Esophagus squamous epithelium (tissue), 4 donors: ENCODE measurements at regions not wholly inside any gene's neighbourhood (a gene's known extent, or its start where the extent isn't known, plus 50 kb on each side); places are given as distances from the start of the nearest gene placed in this dataset.

Experiments used
- POLR2A ChIP-seq, 4 donors: fragments of 450-650 bp; IDR thresholded peaks; one replicate each; pipeline ENCODE4 v1.6.1; 2017; ENCODE audit warnings: antibody characterized with exemption in 4 of 4, mild to moderate bottlenecking in 4 of 4, moderate library complexity in 3 of 4
- TF ChIP-seq, protein P1 (sequence below), 6 experiments: fragments of 450-650 bp in 4 of 6; fragments of 200-600 bp in 2 of 6; sonication (generic) in 2 of 6; IDR thresholded peaks; one replicate each; pipeline ENCODE4 v1.5.1; 2016 to 2019; ENCODE audit warnings: antibody characterized with exemption in 6 of 6, mild to moderate bottlenecking in 4 of 6, moderate library complexity in 4 of 6

- TF ChIP-seq, protein P1, sequence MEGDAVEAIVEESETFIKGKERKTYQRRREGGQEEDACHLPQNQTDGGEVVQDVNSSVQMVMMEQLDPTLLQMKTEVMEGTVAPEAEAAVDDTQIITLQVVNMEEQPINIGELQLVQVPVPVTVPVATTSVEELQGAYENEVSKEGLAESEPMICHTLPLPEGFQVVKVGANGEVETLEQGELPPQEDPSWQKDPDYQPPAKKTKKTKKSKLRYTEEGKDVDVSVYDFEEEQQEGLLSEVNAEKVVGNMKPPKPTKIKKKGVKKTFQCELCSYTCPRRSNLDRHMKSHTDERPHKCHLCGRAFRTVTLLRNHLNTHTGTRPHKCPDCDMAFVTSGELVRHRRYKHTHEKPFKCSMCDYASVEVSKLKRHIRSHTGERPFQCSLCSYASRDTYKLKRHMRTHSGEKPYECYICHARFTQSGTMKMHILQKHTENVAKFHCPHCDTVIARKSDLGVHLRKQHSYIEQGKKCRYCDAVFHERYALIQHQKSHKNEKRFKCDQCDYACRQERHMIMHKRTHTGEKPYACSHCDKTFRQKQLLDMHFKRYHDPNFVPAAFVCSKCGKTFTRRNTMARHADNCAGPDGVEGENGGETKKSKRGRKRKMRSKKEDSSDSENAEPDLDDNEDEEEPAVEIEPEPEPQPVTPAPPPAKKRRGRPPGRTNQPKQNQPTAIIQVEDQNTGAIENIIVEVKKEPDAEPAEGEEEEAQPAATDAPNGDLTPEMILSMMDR (IDR thresholded peaks at IDR 0.05), result no peak
- no peak for TF ChIP-seq POLR2A (IDR thresholded peaks at IDR 0.05)
Observed at GRCh38 chr1:90339811-90340210, 344.9 kb downstream of the ZNF326 start.
